ENCODE measurements at regions not wholly inside any gene's neighbourhood (a gene's known extent, or its start where the extent isn't known, plus 50 kb on each side); places are given as distances from the start of the nearest gene placed in this dataset.

GRCh38 chr3:132892956-132893355 is 145.2 kb upstream of the TMEM108 start:
- H3K4me3 ChIP-seq: no peak overlapping the region
- no peak overlapping the region for H3K27ac ChIP-seq
- H3K9me3 ChIP-seq: no peaks in the 10 kb centered on the region
- H3K36me3 ChIP-seq: no peaks in the 10 kb centered on the region
- H3K27me3 ChIP-seq: no peaks in the 10 kb centered on the region
- TF ChIP-seq CTCF (IDR thresholded peaks at IDR 0.05) (no peak), POLR2A (IDR thresholded peaks at IDR 0.05) (no peak)
- no peaks in the 10 kb centered on the region for H3K4me1 ChIP-seq
- DNase-seq: no peak

GRCh38 chr3:132881756-132882409 is 156.3 kb upstream of the TMEM108 start:
- TF ChIP-seq CTCF (IDR thresholded peaks at IDR 0.05): no peak
- TF ChIP-seq POLR2A (IDR thresholded peaks at IDR 0.05): no peak
- Histone ChIP-seq H3K27ac (no peak overlapping the region), H3K4me3 (no peak overlapping the region), H3K9me3 (no peaks in the 10 kb centered on the region), H3K4me1 (no peaks in the 10 kb centered on the region), H3K36me3 (no peaks in the 10 kb centered on the region), H3K27me3 (no peaks in the 10 kb centered on the region)
- no peak for DNase-seq

GRCh38 chr3:132880986-132881385 is 157.2 kb upstream of the TMEM108 start:
- Histone ChIP-seq H3K36me3 (no peaks in the 10 kb centered on the region), H3K27ac (no peak overlapping the region), H3K27me3 (no peaks in the 10 kb centered on the region), H3K4me1 (no peaks in the 10 kb centered on the region), H3K9me3 (no peaks in the 10 kb centered on the region), H3K4me3 (no peak overlapping the region)
- DNase-seq: no peak
- TF ChIP-seq CTCF (IDR thresholded peaks at IDR 0.05) (no peak), POLR2A (IDR thresholded peaks at IDR 0.05) (no peak)

DNA sequence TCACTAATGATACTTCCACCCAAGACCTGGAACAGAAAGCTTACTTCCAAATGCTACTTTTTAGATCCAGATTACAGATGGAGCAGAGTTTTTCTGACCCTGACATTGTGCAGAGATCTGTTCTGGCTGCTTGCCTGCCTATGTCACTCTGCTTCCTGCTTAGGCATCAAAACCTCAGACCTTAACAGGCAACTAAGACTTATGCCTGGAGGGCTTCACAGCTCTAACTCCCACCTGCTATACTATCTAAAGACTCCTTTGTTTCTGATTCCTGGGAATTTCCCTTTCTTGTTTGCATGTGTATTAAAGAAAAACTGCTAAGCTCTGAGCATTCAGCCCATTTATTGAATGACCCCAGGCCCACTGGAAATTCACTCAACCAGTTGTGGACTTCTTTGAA is 157.4 kb upstream of the NPHP3 start:
- TF ChIP-seq CTCF (IDR thresholded peaks at IDR 0.05) (no peak), POLR2A (IDR thresholded peaks at IDR 0.05) (no peak)
- DNase-seq: no peak
- H3K9me3 ChIP-seq: no peaks in the 10 kb centered on the region
- H3K36me3 ChIP-seq: no peaks in the 10 kb centered on the region
- H3K4me3 ChIP-seq: no peak overlapping the region
- H3K27me3 ChIP-seq: no peaks in the 10 kb centered on the region
- no peak overlapping the region for H3K27ac ChIP-seq
- no peaks in the 10 kb centered on the region for H3K4me1 ChIP-seq

DNA sequence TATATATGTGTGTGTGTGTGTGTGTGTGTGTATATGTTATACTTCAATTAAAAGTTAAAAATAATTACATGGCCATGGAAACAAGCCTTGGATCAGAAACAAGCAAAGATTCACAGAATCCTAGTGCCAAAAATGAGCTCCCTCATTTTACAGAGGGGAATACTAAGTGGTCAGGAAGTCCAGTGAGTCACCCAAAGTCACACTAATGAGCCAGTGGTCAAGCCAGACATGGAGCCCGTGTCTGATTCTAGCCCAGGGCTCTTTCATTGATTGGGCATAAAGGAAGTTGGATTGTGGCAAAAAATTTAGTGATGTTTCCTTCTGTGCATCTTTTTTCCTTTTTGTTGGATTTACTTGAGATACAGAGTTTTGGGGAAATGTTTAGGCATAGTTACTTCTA is 152.5 kb upstream of the NPHP3 start:
- H3K27ac ChIP-seq: no peak overlapping the region
- H3K9me3 ChIP-seq: no peaks in the 10 kb centered on the region
- no peaks in the 10 kb centered on the region for H3K4me1 ChIP-seq
- no peak for TF ChIP-seq POLR2A (IDR thresholded peaks at IDR 0.05)
- TF ChIP-seq CTCF (IDR thresholded peaks at IDR 0.05): no peak
- no peak overlapping the region for H3K4me3 ChIP-seq
- no peak for DNase-seq
- no peaks in the 10 kb centered on the region for H3K27me3 ChIP-seq
- no peaks in the 10 kb centered on the region for H3K36me3 ChIP-seq

- H3K36me3 ChIP-seq: no peaks in the 10 kb centered on the region
- H3K27me3 ChIP-seq: no peaks in the 10 kb centered on the region
- H3K27ac ChIP-seq: no peak overlapping the region
- DNase-seq: no peak
- TF ChIP-seq POLR2A (IDR thresholded peaks at IDR 0.05) (no peak), CTCF (IDR thresholded peaks at IDR 0.05) (no peak)
- no peaks in the 10 kb centered on the region for H3K9me3 ChIP-seq
- H3K4me3 ChIP-seq: no peak overlapping the region
- no peaks in the 10 kb centered on the region for H3K4me1 ChIP-seq
These were observed 150.5 kb upstream of the NPHP3 start for GRCh38 chr3:132872711-132873110.
